H1 (cell line): ENCODE measurements at regions not wholly inside any gene's neighbourhood (a gene's known extent, or its start where the extent isn't known, plus 50 kb on each side); places are given as distances from the start of the nearest gene placed in this dataset.

Source experiments
- BACH1 ChIP-seq: IDR thresholded peaks from 2 replicates; pipeline ENCODE4 v1.6.1; 2012; ENCODE audit warnings: low read length, improper control_type of control experiment
- BCL11A ChIP-seq, 2 experiments: IDR thresholded peaks; one replicate each; pipeline ENCODE4 v1.6.1; 2011; ENCODE audit warnings: low read depth in 2 of 2, low read length in 2 of 2, mild to moderate bottlenecking in 2 of 2
- CHD2 ChIP-seq: IDR thresholded peaks from 2 replicates; pipeline ENCODE4 v1.6.1; 2012; ENCODE audit warnings: low read length, improper control_type of control experiment
- EGR1 ChIP-seq: IDR thresholded peaks from 2 replicates; pipeline ENCODE4 v1.6.1; 2011; ENCODE audit warnings: low read depth, low read length, borderline replicate concordance
- EZH2 ChIP-seq: fragments of 200-600 bp; sonication (generic); IDR thresholded peaks from 2 replicates; pipeline ENCODE4 v1.7.1; 2012; ENCODE audit warnings: low read depth, mild to moderate bottlenecking, moderate library complexity, low read length, inconsistent platforms; ENCODE audit not compliant: severe bottlenecking
- POLR2AphosphoS5 ChIP-seq: IDR thresholded peaks from 2 replicates; pipeline ENCODE4 v1.6.1; 2011; ENCODE audit warnings: low read depth, low read length
- RFX5 ChIP-seq: IDR thresholded peaks from 2 replicates; pipeline ENCODE4 v1.6.1; 2011; ENCODE audit warnings: low read depth, low read length, improper control_type of control experiment, borderline replicate concordance
- SIX5 ChIP-seq: IDR thresholded peaks from 2 replicates; pipeline ENCODE4 v1.6.1; 2011; ENCODE audit warnings: mild to moderate bottlenecking, low read depth, low read length
- SP2 ChIP-seq: IDR thresholded peaks from 2 replicates; pipeline ENCODE4 v1.6.1; 2012; ENCODE audit warnings: mild to moderate bottlenecking, low read length, inconsistent platforms
- TBP ChIP-seq: IDR thresholded peaks from 2 replicates; pipeline ENCODE4 v1.6.1; 2011; ENCODE audit warnings: low read depth, low read length, improper control_type of control experiment
- TF ChIP-seq, protein P1 (sequence below): fragments of 300-600 bp; sonication (generic); IDR thresholded peaks from 2 replicates; pipeline ENCODE4 v1.7.1; 2012; ENCODE audit warnings: low read length, moderate library complexity, mild to moderate bottlenecking, inconsistent platforms; ENCODE audit not compliant: insufficient replicate concordance

DNA sequence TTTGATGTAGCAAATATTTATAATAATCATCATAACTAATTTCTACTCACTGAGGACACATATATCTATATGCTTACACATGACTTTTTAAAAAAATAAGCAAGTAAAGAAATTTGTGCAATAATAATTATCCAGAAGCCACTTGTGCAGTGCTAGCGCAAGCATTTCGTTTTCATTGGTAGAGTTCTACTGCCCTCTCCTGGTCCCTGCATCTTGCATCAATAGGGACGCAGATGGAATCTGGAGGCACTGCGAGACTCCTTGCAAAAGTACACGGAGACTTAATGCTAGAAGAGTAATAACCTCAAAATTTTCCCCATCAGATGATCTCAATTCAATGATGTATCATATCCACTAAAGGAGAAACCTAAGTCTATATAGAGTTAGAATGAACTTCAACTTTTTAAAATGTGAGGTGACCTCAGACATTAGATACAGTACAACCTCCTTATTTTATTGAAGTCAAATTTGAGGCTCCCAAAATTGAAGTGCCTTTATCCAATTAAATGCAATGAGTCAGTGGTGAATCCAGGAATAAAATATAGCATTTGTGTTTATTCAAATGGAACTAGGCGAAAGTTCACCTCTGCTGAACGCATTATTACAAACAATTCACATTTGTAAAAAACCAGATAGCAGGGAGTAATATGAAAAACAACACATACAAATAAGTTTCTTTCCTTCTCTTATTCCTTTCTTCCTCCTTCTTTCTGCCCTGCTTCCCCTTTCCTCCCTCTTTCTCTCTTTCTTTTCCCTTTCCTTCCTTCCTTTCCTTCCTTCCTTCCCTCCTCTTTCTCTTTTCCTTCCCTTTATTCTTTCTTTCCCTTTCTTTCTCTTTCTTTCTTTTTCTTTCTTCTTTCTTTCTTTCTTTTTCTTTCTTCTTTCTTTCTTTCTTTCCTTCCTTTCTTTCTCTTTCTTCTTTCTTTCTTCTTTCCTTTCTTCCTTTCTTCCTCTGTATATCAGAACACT, 450.0 kb downstream of the ANKRD50 start (continued):
- TF ChIP-seq RFX5 (no peak), SIX5 (no peak), EGR1 (no peak), BACH1 (no peak), BCL11A (IDR thresholded peaks at IDR 0.05; ENCODE audit: low read depth in 2 of 2, low read length in 2 of 2) (no peak), CHD2 (no peak), SP2 (no peak), TBP (no peak), POLR2AphosphoS5 (no peak), EZH2 (no peak)
- TF ChIP-seq, protein P1, sequence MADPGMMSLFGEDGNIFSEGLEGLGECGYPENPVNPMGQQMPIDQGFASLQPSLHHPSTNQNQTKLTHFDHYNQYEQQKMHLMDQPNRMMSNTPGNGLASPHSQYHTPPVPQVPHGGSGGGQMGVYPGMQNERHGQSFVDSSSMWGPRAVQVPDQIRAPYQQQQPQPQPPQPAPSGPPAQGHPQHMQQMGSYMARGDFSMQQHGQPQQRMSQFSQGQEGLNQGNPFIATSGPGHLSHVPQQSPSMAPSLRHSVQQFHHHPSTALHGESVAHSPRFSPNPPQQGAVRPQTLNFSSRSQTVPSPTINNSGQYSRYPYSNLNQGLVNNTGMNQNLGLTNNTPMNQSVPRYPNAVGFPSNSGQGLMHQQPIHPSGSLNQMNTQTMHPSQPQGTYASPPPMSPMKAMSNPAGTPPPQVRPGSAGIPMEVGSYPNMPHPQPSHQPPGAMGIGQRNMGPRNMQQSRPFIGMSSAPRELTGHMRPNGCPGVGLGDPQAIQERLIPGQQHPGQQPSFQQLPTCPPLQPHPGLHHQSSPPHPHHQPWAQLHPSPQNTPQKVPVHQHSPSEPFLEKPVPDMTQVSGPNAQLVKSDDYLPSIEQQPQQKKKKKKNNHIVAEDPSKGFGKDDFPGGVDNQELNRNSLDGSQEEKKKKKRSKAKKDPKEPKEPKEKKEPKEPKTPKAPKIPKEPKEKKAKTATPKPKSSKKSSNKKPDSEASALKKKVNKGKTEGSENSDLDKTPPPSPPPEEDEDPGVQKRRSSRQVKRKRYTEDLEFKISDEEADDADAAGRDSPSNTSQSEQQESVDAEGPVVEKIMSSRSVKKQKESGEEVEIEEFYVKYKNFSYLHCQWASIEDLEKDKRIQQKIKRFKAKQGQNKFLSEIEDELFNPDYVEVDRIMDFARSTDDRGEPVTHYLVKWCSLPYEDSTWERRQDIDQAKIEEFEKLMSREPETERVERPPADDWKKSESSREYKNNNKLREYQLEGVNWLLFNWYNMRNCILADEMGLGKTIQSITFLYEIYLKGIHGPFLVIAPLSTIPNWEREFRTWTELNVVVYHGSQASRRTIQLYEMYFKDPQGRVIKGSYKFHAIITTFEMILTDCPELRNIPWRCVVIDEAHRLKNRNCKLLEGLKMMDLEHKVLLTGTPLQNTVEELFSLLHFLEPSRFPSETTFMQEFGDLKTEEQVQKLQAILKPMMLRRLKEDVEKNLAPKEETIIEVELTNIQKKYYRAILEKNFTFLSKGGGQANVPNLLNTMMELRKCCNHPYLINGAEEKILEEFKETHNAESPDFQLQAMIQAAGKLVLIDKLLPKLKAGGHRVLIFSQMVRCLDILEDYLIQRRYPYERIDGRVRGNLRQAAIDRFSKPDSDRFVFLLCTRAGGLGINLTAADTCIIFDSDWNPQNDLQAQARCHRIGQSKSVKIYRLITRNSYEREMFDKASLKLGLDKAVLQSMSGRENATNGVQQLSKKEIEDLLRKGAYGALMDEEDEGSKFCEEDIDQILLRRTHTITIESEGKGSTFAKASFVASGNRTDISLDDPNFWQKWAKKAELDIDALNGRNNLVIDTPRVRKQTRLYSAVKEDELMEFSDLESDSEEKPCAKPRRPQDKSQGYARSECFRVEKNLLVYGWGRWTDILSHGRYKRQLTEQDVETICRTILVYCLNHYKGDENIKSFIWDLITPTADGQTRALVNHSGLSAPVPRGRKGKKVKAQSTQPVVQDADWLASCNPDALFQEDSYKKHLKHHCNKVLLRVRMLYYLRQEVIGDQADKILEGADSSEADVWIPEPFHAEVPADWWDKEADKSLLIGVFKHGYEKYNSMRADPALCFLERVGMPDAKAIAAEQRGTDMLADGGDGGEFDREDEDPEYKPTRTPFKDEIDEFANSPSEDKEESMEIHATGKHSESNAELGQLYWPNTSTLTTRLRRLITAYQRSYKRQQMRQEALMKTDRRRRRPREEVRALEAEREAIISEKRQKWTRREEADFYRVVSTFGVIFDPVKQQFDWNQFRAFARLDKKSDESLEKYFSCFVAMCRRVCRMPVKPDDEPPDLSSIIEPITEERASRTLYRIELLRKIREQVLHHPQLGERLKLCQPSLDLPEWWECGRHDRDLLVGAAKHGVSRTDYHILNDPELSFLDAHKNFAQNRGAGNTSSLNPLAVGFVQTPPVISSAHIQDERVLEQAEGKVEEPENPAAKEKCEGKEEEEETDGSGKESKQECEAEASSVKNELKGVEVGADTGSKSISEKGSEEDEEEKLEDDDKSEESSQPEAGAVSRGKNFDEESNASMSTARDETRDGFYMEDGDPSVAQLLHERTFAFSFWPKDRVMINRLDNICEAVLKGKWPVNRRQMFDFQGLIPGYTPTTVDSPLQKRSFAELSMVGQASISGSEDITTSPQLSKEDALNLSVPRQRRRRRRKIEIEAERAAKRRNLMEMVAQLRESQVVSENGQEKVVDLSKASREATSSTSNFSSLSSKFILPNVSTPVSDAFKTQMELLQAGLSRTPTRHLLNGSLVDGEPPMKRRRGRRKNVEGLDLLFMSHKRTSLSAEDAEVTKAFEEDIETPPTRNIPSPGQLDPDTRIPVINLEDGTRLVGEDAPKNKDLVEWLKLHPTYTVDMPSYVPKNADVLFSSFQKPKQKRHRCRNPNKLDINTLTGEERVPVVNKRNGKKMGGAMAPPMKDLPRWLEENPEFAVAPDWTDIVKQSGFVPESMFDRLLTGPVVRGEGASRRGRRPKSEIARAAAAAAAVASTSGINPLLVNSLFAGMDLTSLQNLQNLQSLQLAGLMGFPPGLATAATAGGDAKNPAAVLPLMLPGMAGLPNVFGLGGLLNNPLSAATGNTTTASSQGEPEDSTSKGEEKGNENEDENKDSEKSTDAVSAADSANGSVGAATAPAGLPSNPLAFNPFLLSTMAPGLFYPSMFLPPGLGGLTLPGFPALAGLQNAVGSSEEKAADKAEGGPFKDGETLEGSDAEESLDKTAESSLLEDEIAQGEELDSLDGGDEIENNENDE, result no peak
